SK-N-SH (cell line): ENCODE measurements at regions not wholly inside any gene's neighbourhood (a gene's known extent, or its start where the extent isn't known, plus 50 kb on each side); places are given as distances from the start of the nearest gene placed in this dataset.

ENCODE experiments used
- CTCF ChIA-PET: fragments of 300-600, 350-600 bp; formaldehyde crosslinking; extraction: SDS; loops from one replicate; lab custom pipeline; 2021; lab: Yijun Ruan, JAX
- POLR2A ChIA-PET: fragments of 350-600 bp; sonication (Branson Sonifier 250); formaldehyde crosslinking; extraction: SDS; loops from one replicate; lab custom pipeline; 2020; ENCODE audit warnings: antibody characterized with exemption, inconsistent platforms; lab: Yijun Ruan, JAX
- DNase-seq: peaks from one replicate; pipeline ENCODE4 v3.0.0; 2012
- H2AFZ ChIP-seq: fragments of 200-600 bp; sonication (generic); 2 replicates; pipeline ENCODE4 v1.8.1; 2016; ENCODE audit warnings: antibody characterized with exemption, mild to moderate bottlenecking, low read depth
- H3F3A ChIP-seq: fragments of 200-600 bp; sonication (generic); replicated peaks from 2 replicates; pipeline ENCODE3; 2016; ENCODE audit warnings: antibody characterized with exemption, mild to moderate bottlenecking; ENCODE audit not compliant: insufficient read depth
- H3K27ac ChIP-seq, 2 experiments: fragments of 200-500 bp in 1 of 2; fragments of 200-600 bp in 1 of 2; sonication (Bioruptor generic) in 1 of 2; sonication (generic), shearing (Covaris generic) in 1 of 2; 2 replicates each; pipeline versions ENCODE4 v1.5.1 to v1.6.1; 2014 to 2016; ENCODE audit warnings: low read depth in 2 of 2, inconsistent platforms in 1 of 2, low read length in 1 of 2, mild to moderate bottlenecking in 1 of 2, mixed read lengths in 1 of 2
- H3K27me3 ChIP-seq: fragments of 200-600 bp; sonication (generic), shearing (Covaris generic); 2 replicates; pipeline ENCODE4 v1.6.1; 2016; ENCODE audit warnings: mixed run types; ENCODE audit not compliant: insufficient read depth
- H3K36me3 ChIP-seq, 2 experiments: fragments of 200-500 bp in 1 of 2; fragments of 200-600 bp in 1 of 2; sonication (Bioruptor generic) in 1 of 2; sonication (generic) in 1 of 2; replicated peaks in 1 of 2; 2 replicates each; pipeline versions ENCODE3 to v1.5.1; 2014 to 2016; ENCODE audit warnings: low read length in 1 of 2, mild to moderate bottlenecking in 1 of 2; ENCODE audit not compliant: insufficient read depth in 2 of 2, control insufficient read depth in 1 of 2
- H3K4me1 ChIP-seq, 2 experiments: fragments of 200-500 bp in 1 of 2; fragments of 200-600 bp in 1 of 2; sonication (Bioruptor generic) in 1 of 2; sonication (generic), shearing (Covaris generic) in 1 of 2; 2 replicates each; pipeline versions ENCODE4 v1.5.1 to v1.6.1; 2014 to 2016; ENCODE audit warnings: low read depth in 1 of 2, low read length in 1 of 2, mixed run types in 1 of 2; ENCODE audit not compliant: insufficient read depth in 2 of 2, control insufficient read depth in 1 of 2
- H3K4me2 ChIP-seq: fragments of 200-600 bp; sonication (generic), shearing (Covaris generic); 2 replicates; pipeline ENCODE4 v1.6.1; 2017; ENCODE audit warnings: mixed run types
- H3K4me3 ChIP-seq, 2 experiments: fragments of 200-500 bp in 1 of 2; fragments of 200-600 bp in 1 of 2; sonication (Bioruptor generic) in 1 of 2; sonication (generic), shearing (Covaris generic) in 1 of 2; 2 replicates each; pipeline versions ENCODE4 v1.5.1 to v1.8.1; 2014 to 2016; ENCODE audit warnings: low read depth in 2 of 2, inconsistent platforms in 1 of 2, low read length in 1 of 2, mild to moderate bottlenecking in 1 of 2, mixed read lengths in 1 of 2, moderate library complexity in 1 of 2
- H3K79me2 ChIP-seq: fragments of 200-600 bp; sonication (generic); 2 replicates; pipeline ENCODE4 v1.8.1; 2017; ENCODE audit warnings: mild to moderate bottlenecking; ENCODE audit not compliant: insufficient read depth
- H3K9ac ChIP-seq: fragments of 200-600 bp; sonication (generic); 2 replicates; pipeline ENCODE4 v1.6.1; 2017; ENCODE audit warnings: mixed run types
- H3K9me2 ChIP-seq: fragments of 200-600 bp; sonication (generic); 2 replicates; pipeline ENCODE4 v1.6.1; 2017; ENCODE audit warnings: mixed run types
- H3K9me3 ChIP-seq: fragments of 200-600 bp; sonication (generic); 2 replicates; pipeline ENCODE4 v1.6.1; 2017; ENCODE audit warnings: mixed run types, mild to moderate bottlenecking, moderate library complexity
- H4K20me1 ChIP-seq: fragments of 200-600 bp; sonication (generic); 2 replicates; pipeline ENCODE4 v1.6.1; 2017; ENCODE audit warnings: mild to moderate bottlenecking, mixed run types; ENCODE audit not compliant: insufficient read depth
- CHD2 ChIP-seq: fragments of 150-350 bp; IDR thresholded peaks from 2 replicates; pipeline ENCODE4 v1.6.1; 2018; ENCODE audit warnings: low read length; ENCODE audit not compliant: partially characterized antibody
- EP300 ChIP-seq, 2 experiments: IDR thresholded peaks; 2 replicates each; pipeline versions ENCODE4 v1.4.0 to v1.6.1; 2012; ENCODE audit warnings: borderline replicate concordance in 1 of 2, low read depth in 1 of 2, low read length in 1 of 2
- FOSL2 ChIP-seq: IDR thresholded peaks from 2 replicates; pipeline ENCODE4 v1.4.0; 2012; ENCODE audit warnings: low read depth, mild to moderate bottlenecking, moderate library complexity, borderline replicate concordance
- FOXJ3 ChIP-seq: sonication (generic); formaldehyde crosslinking; IDR thresholded peaks from 2 replicates; pipeline ENCODE4 v1.5.1; 2020; ENCODE audit warnings: mild to moderate bottlenecking, missing genetic modification reagents
- FOXM1 ChIP-seq: IDR thresholded peaks from 2 replicates; pipeline ENCODE4 v1.4.0; 2012; ENCODE audit warnings: low read depth, mild to moderate bottlenecking
- IRF3 ChIP-seq: fragments of 150-350 bp; IDR thresholded peaks from 2 replicates; pipeline ENCODE4 v1.6.1; 2016; ENCODE audit warnings: mild to moderate bottlenecking, low read depth, low read length
- JUND ChIP-seq: IDR thresholded peaks from 2 replicates; pipeline ENCODE4 v1.4.0; 2012
- MEF2A ChIP-seq: IDR thresholded peaks from 2 replicates; pipeline ENCODE4 v1.4.0; 2012; ENCODE audit warnings: low read depth, borderline replicate concordance
- NFIC ChIP-seq: IDR thresholded peaks from 2 replicates; pipeline ENCODE4 v1.4.0; 2012; ENCODE audit warnings: borderline replicate concordance
- PBX3 ChIP-seq: IDR thresholded peaks from 2 replicates; pipeline ENCODE4; 2012
- POLR2AphosphoS5 ChIP-seq: IDR thresholded peaks from 2 replicates; pipeline ENCODE4 v1.6.1; 2012; ENCODE audit warnings: low read depth, low read length
- RFX5 ChIP-seq: IDR thresholded peaks from 2 replicates; pipeline ENCODE4 v1.6.1; 2012; ENCODE audit warnings: mild to moderate bottlenecking, improper control_type of control experiment, low read length
- SIN3A ChIP-seq: IDR thresholded peaks from 2 replicates; pipeline ENCODE4 v1.6.1; 2012; ENCODE audit warnings: low read depth, mild to moderate bottlenecking, low read length, moderate library complexity, borderline replicate concordance
- TCF12 ChIP-seq: IDR thresholded peaks from 2 replicates; pipeline ENCODE4 v1.4.0; 2012
- TEAD4 ChIP-seq: IDR thresholded peaks from 2 replicates; pipeline ENCODE4 v1.4.0; 2012; ENCODE audit warnings: mild to moderate bottlenecking, borderline replicate concordance; ENCODE audit not compliant: insufficient read depth
- USF2 ChIP-seq: fragments of 150-350 bp; IDR thresholded peaks from 2 replicates; pipeline ENCODE4 v1.6.1; 2017; ENCODE audit warnings: antibody characterized with exemption, low read length, low read depth, borderline replicate concordance
- WGBS: methylation state at CpG from one replicate; pipeline ENCODE4 v1.1.6; 2017; ENCODE audit warnings: low lambda C conversion rate; 5-methylcytosine and 5-hydroxymethylcytosine counted together

GRCh38 chr22:19658057-19658966 lies 56.0 kb upstream of the SEPTIN5 start (continued):
- no peak for TF ChIP-seq NFIC
- TF ChIP-seq CHD2 = no peak
- no peak for TF ChIP-seq USF2
- TF ChIP-seq EP300 (IDR thresholded peaks at IDR 0.05; ENCODE audit: borderline replicate concordance in 1 of 2, low read depth in 1 of 2, low read length in 1 of 2) = no peak
- no peak for TF ChIP-seq RFX5
- no peak for TF ChIP-seq JUND
- TF ChIP-seq TCF12 = no peak
- TF ChIP-seq FOXM1 = no peak
- no peak for TF ChIP-seq FOSL2

- Histone ChIP-seq H3K9me3 (no peaks in the 10 kb centered on the region), H3K4me1 (peaks cover 9 to 12% of the 10 kb centered on the region in 2 experiments; a peak in 2 of 4 replicates), H4K20me1 (no peaks in the 10 kb centered on the region), H2AFZ (no peak overlapping the region), H3F3A (no peaks in the 10 kb centered on the region), H3K4me2 (no peak overlapping the region), H3K27ac (no peak overlapping the region), H3K9ac (no peak overlapping the region), H3K9me2 (no peaks in the 10 kb centered on the region), H3K79me2 (no peaks in the 10 kb centered on the region), H3K27me3 (no peaks in the 10 kb centered on the region), H3K4me3 (no peak overlapping the region), H3K36me3 (no peaks in the 10 kb centered on the region)
- DNase-seq = no peak
- CTCF ChIA-PET = interaction anchor here (1.5 kb wide), 1 partner anchor 27 kb away, joined by 4 read pairs; no protein-coding TSS in a partner anchor
- POLR2A ChIA-PET = no interaction called here
- TF ChIP-seq TCF12 = no peak
- WGBS = no CpG with 5 or more reads among the region's 8 CpGs
Measured at GRCh38 chr22:19658967-19659804, 55.1 kb upstream of the SEPTIN5 start.

GRCh38 chr22:19659805-19660345 lies 54.4 kb upstream of the SEPTIN5 start:
- no peaks in the 10 kb centered on the region for H3F3A ChIP-seq
- no peak for DNase-seq
- WGBS = 89% methylated on average over 11 of the region's 12 CpGs
- H3K9ac ChIP-seq = no peak overlapping the region
- POLR2A ChIA-PET = no interaction called here
- CTCF ChIA-PET = interaction anchor here (1.5 to 2.2 kb wide), 2 partner anchors 27 to 30 kb away, joined by 4 to 8 read pairs; no protein-coding TSS in a partner anchor
- H3K27me3 ChIP-seq = no peaks in the 10 kb centered on the region
- no peaks in the 10 kb centered on the region for H4K20me1 ChIP-seq
- H3K79me2 ChIP-seq = no peaks in the 10 kb centered on the region
- H3K27ac ChIP-seq = no peak overlapping the region
- H3K4me2 ChIP-seq = no peak overlapping the region
- H3K4me1 ChIP-seq = peaks cover 9 to 12% of the 10 kb centered on the region in 2 experiments; a peak in 2 of 4 replicates
- no peaks in the 10 kb centered on the region for H3K9me3 ChIP-seq
- H3K9me2 ChIP-seq = no peaks in the 10 kb centered on the region
- no peaks in the 10 kb centered on the region for H3K36me3 ChIP-seq
- H3K4me3 ChIP-seq = no peak overlapping the region
- no peak overlapping the region for H2AFZ ChIP-seq
- TF ChIP-seq PBX3 (no peak), MEF2A (no peak), FOXJ3 (CRISPR knock-in tag) (no peak), FOSL2 (no peak), IRF3 (no peak), USF2 (no peak), EP300 (IDR thresholded peaks at IDR 0.05; ENCODE audit: borderline replicate concordance in 1 of 2, low read depth in 1 of 2, low read length in 1 of 2) (no peak), TCF12 (no peak), RFX5 (no peak), POLR2AphosphoS5 (no peak), CHD2 (no peak), SIN3A (no peak), TEAD4 (no peak)
